Glomerular visceral epithelial cell (primary cell): ENCODE measurements at regions not wholly inside any gene's neighbourhood (a gene's known extent, or its start where the extent isn't known, plus 50 kb on each side); places are given as distances from the start of the nearest gene placed in this dataset.
A peak's percentile ranks its signal among the peaks of the same experiment; 100 is the strongest.
"Not testable (repeated sequence)": the region's sequence is repeated elsewhere in the genome, so short reads cannot be mapped to it uniquely, and the experiment has no call there.

Experiments
- DNase-seq: peaks from one replicate; pipeline ENCODE4 v3.0.0-alpha.2; 2016; ENCODE audit errors: extremely low spot score

GRCh38 chr12:112710414-112710813 is 81.1 kb upstream of the RPH3A start:
- no peak for DNase-seq

- no peak for DNase-seq
Measured at GRCh38 chr12:112711026-112711425, 80.5 kb upstream of the RPH3A start.

GRCh38 chr12:112711507-112711906 is 80.0 kb upstream of the RPH3A start:
- no peak for DNase-seq

- not testable (repeated sequence) for DNase-seq
Measured at GRCh38 chr12:112712751-112713150, 78.8 kb upstream of the RPH3A start.

- no peak for DNase-seq
Measured at GRCh38 chr12:112713471-112713870, 78.1 kb upstream of the RPH3A start.

- DNase-seq, result peak; percentile 42
Measured at GRCh38 chr12:112714166-112714710, 77.3 kb upstream of the RPH3A start.

- DNase-seq, result no peak
Measured at GRCh38 chr12:112716099-112717093, 75.2 kb upstream of the RPH3A start.

GRCh38 chr12:112728864-112729263 is 62.7 kb upstream of the RPH3A start:
- DNase-seq, result no peak

GRCh38 chr12:112734859-112735695 is 56.5 kb upstream of the RPH3A start:
- no peak for DNase-seq

- DNase-seq, result no peak
Measured at GRCh38 chr12:112738531-112738930, 53.0 kb upstream of the RPH3A start.

- no peak for DNase-seq
Measured at GRCh38 chr12:112740387-112740934, 51.1 kb upstream of the RPH3A start.

- DNase-seq, result no peak
Measured at GRCh38 chr12:112741106-112741505, 50.4 kb upstream of the RPH3A start.
